ENCODE measurements at regions not wholly inside any gene's neighbourhood (a gene's known extent, or its start where the extent isn't known, plus 50 kb on each side); places are given as distances from the start of the nearest gene placed in this dataset.
"Not testable (repeated sequence)": the region's sequence is repeated elsewhere in the genome, so short reads cannot be mapped to it uniquely, and the experiment has no call there.

DNA sequence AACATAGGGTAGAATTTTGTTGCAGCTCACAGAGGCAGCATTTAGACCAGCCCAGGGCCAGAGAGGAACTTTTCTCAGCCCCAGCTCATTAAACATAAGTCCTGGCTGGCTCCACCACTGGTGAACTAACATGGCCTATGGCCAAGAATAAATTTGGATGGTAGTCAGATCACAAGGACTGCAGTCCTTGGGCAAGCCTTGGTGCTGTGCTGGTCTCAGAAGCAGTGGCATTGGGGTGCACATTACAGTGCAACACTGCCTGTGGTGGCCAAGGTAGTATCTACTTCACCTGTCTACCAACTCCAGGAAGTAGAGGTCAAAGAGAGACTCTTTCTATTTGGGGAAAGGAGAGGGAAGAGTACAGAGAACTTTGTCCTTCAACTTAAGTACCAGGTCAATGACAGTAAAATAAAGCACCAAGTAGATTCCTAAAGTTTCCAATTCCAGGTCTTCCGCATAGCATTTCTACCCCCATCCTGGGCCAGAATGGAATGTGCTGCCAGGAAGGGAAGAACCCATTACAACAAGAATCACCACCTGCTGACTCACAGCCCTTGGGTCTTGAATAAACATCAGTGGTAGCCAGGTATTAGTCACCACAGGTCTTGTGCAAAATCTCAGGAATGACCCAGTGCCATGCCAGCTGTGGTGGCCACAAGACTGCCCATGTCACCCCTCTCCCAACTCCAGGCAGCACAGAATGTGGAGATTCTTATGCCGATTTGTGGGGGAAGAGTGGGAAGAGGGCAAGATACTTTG is 155.4 kb upstream of the FSIP2 start:
- Histone ChIP-seq H3K4me3 (no peak overlapping the region), H3K27ac (no peak overlapping the region), H3K27me3 (no peaks in the 10 kb centered on the region), H3K4me1 (no peaks in the 10 kb centered on the region), H3K36me3 (no peaks in the 10 kb centered on the region), H3K9me3 (peaks cover 4% of the 10 kb centered on the region)
- intact Hi-C loops (cut with DNase I), result no loop called here
- DNase-seq (ENCODE audit: extremely low spot score in 2 of 2), result no peak
- TF ChIP-seq CTCF (IDR thresholded peaks at IDR 0.05), result no peak
- no peak for TF ChIP-seq POLR2AphosphoS5 (IDR thresholded peaks at IDR 0.05; ENCODE audit: insufficient read depth in 1 of 2, low read depth in 1 of 2)
- TF ChIP-seq POLR2A (IDR thresholded peaks at IDR 0.05), result no peak

DNA sequence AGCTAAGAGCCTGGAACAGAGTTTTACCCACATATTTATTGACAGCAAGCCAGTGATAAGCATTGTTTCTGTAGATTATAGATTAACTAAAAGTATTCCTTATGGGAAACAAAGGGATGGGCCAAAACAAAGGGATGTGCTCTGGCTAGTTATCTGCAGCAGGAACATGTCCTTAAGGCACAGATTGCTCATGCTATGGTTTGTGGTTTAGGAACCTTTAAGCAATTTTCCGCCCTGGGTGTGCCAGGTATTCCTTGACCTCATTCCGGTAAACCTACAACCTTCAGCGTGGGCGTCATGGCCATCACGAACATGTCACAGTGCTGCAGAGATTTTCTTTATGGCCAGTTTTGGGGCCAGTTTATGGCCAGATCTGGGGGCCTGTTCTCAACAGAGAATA is 153.4 kb upstream of the FSIP2 start:
- H3K4me1 ChIP-seq; H3K36me3 ChIP-seq; H3K9me3 ChIP-seq; DNase-seq (ENCODE audit: extremely low spot score in 2 of 2); H3K27me3 ChIP-seq; H3K27ac ChIP-seq; intact Hi-C loops (cut with DNase I); H3K4me3 ChIP-seq: not testable (repeated sequence)

DNA sequence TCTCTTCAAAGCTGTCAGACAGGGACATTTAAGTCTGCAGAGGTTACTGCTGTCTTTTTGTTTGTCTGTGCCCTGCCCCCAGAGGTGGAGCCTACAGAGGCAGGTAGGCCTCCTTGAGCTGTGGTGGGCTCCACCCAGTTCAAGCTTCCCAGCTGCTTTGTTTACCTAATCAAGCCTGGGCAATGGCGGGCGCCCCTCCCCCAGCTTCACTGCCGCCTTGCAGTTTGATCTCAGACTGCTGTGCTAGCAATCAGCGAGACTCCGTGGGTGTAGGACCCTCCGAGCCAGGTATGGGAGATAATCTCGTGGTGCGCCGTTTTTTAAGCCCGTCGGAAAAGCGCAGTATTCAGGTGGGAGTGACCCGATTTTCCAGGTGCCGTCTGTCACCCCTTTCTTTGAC is 147.3 kb upstream of the FSIP2 start:
- H3K4me1 ChIP-seq; H3K4me3 ChIP-seq; H3K9me3 ChIP-seq; DNase-seq (ENCODE audit: extremely low spot score in 2 of 2); H3K36me3 ChIP-seq; intact Hi-C loops (cut with DNase I); H3K27ac ChIP-seq; H3K27me3 ChIP-seq: not testable (repeated sequence)

- DNase-seq (ENCODE audit: extremely low spot score in 2 of 2), result no peak
- Histone ChIP-seq H3K27me3 (no peaks in the 10 kb centered on the region), H3K9me3 (no peaks in the 10 kb centered on the region), H3K36me3 (no peaks in the 10 kb centered on the region), H3K4me1 (no peaks in the 10 kb centered on the region), H3K4me3 (no peak overlapping the region), H3K27ac (no peak overlapping the region)
- intact Hi-C loops (cut with DNase I), result no loop called here
- TF ChIP-seq POLR2AphosphoS5 (IDR thresholded peaks at IDR 0.05; ENCODE audit: insufficient read depth in 1 of 2, low read depth in 1 of 2) (no peak), POLR2A (IDR thresholded peaks at IDR 0.05) (no peak), CTCF (IDR thresholded peaks at IDR 0.05) (no peak)
These were observed 130.7 kb upstream of the FSIP2 start for GRCh38 chr2:185607945-185608344.

DNA sequence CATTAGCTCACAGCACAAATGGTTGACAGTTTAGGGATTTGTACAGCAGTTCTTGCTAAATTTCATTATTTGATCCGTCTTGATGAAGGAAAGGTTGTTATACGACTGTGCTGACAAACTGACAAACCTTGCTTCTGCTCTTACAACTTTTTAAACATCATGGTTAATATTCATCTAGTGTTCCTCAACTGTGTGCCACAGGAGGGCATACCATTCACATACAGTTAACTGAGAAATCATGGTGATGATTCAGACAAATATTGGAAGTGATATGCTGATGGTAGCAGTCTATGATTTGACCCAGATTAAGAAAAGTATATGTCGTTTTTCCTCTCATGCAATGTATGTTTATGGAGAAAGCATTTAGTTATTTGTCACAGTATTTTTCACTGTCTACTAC is 129.8 kb upstream of the FSIP2 start:
- H3K36me3 ChIP-seq, result no peaks in the 10 kb centered on the region
- intact Hi-C loops (cut with DNase I), result no loop called here
- DNase-seq (ENCODE audit: extremely low spot score in 2 of 2), result no peak
- no peaks in the 10 kb centered on the region for H3K4me1 ChIP-seq
- no peak overlapping the region for H3K27ac ChIP-seq
- no peaks in the 10 kb centered on the region for H3K9me3 ChIP-seq
- TF ChIP-seq POLR2A (IDR thresholded peaks at IDR 0.05) (no peak), CTCF (IDR thresholded peaks at IDR 0.05) (no peak), POLR2AphosphoS5 (IDR thresholded peaks at IDR 0.05; ENCODE audit: insufficient read depth in 1 of 2, low read depth in 1 of 2) (no peak)
- no peaks in the 10 kb centered on the region for H3K27me3 ChIP-seq
- no peak overlapping the region for H3K4me3 ChIP-seq

DNA sequence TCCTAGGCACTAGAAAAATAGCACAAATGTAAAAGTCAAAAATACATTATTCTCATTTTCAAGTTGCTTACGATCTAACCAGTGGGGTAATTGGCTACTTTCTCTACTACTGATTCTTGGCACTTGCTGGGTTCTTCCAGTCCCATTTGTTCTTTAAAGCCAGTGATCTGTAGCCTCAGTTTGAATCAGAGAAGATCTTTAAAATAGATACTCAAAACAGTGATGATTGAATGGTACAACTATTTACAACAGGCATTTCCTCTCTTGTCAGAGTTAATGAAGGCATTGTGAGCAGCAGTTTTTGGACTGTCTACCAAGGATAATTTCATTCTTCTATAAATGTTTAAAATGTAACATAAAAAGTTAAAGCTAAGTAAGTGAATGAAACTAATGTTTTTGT is 128.3 kb upstream of the FSIP2 start:
- Histone ChIP-seq H3K4me3 (no peak overlapping the region), H3K9me3 (no peaks in the 10 kb centered on the region), H3K27ac (no peak overlapping the region), H3K4me1 (no peaks in the 10 kb centered on the region), H3K27me3 (no peaks in the 10 kb centered on the region), H3K36me3 (no peaks in the 10 kb centered on the region)
- no peak for DNase-seq (ENCODE audit: extremely low spot score in 2 of 2)
- intact Hi-C loops (cut with DNase I), result no loop called here
- TF ChIP-seq POLR2AphosphoS5 (IDR thresholded peaks at IDR 0.05; ENCODE audit: insufficient read depth in 1 of 2, low read depth in 1 of 2), result no peak
- TF ChIP-seq POLR2A (IDR thresholded peaks at IDR 0.05), result no peak

All from vagina (tissue), 2 donors.